Stimulated activated CD8-positive, alpha-beta memory T cell treated with anti-CD3 and anti-CD28 coated beads, Interleukin-7, amount 100 ng/mL, for 24 hours (primary cell): ENCODE measurements at regions not wholly inside any gene's neighbourhood (a gene's known extent, or its start where the extent isn't known, plus 50 kb on each side); places are given as distances from the start of the nearest gene placed in this dataset.
"Not testable (repeated sequence)": the region's sequence is repeated elsewhere in the genome, so short reads cannot be mapped to it uniquely, and the experiment has no call there.

ENCODE experiments used
- DNase-seq: peaks from one replicate; pipeline ENCODE4 v3.0.0-alpha.2; 2020; ENCODE audit warnings: low read depth

- DNase-seq, result no peak
Observed at GRCh38 chr2:145824384-145824783, 1304.5 kb upstream of the ZEB2 start.

GRCh38 chr2:145822892-145823534 lies 1303.1 kb upstream of the ZEB2 start:
- DNase-seq, result no peak

GRCh38 chr2:145820651-145821050 lies 1300.7 kb upstream of the ZEB2 start:
- DNase-seq, result no peak

GRCh38 chr2:145818890-145819504 lies 1299.1 kb upstream of the ZEB2 start:
- no peak for DNase-seq

GRCh38 chr2:145815933-145816332 lies 1296.0 kb upstream of the ZEB2 start:
- no peak for DNase-seq

GRCh38 chr2:145813481-145813880 lies 1293.6 kb upstream of the ZEB2 start:
- DNase-seq, result no peak

GRCh38 chr2:145812165-145812554 lies 1292.2 kb upstream of the ZEB2 start:
- no peak for DNase-seq

GRCh38 chr2:145811276-145812164 lies 1291.6 kb upstream of the ZEB2 start:
- DNase-seq, result no peak

GRCh38 chr2:145807968-145808367 lies 1288.0 kb upstream of the ZEB2 start:
- no peak for DNase-seq

GRCh38 chr2:145807554-145807953 lies 1287.6 kb upstream of the ZEB2 start:
- DNase-seq, result no peak

GRCh38 chr2:145806546-145806945 lies 1286.6 kb upstream of the ZEB2 start:
- no peak for DNase-seq

- no peak for DNase-seq
Observed at GRCh38 chr2:145802133-145802532, 1282.2 kb upstream of the ZEB2 start.

GRCh38 chr2:145801210-145801609 lies 1281.3 kb upstream of the ZEB2 start:
- no peak for DNase-seq

- DNase-seq, result no peak
Observed at GRCh38 chr2:145800151-145801091, 1280.5 kb upstream of the ZEB2 start.

GRCh38 chr2:145799595-145800108 lies 1279.7 kb upstream of the ZEB2 start:
- no peak for DNase-seq

GRCh38 chr2:145798419-145798818 lies 1278.5 kb upstream of the ZEB2 start:
- DNase-seq, result no peak

- DNase-seq, result no peak
Observed at GRCh38 chr2:145797692-145798091, 1277.8 kb upstream of the ZEB2 start.

- no peak for DNase-seq
Observed at GRCh38 chr2:145792745-145793144, 1272.8 kb upstream of the ZEB2 start.

- DNase-seq, result no peak
Observed at GRCh38 chr2:145789636-145790035, 1269.7 kb upstream of the ZEB2 start.

- DNase-seq, result not testable (repeated sequence)
Observed at GRCh38 chr2:145787597-145788361, 1267.9 kb upstream of the ZEB2 start.

- not testable (repeated sequence) for DNase-seq
Observed at GRCh38 chr2:145782607-145783006, 1262.7 kb upstream of the ZEB2 start.
